ENCODE measurements at regions not wholly inside any gene's neighbourhood (a gene's known extent, or its start where the extent isn't known, plus 50 kb on each side); places are given as distances from the start of the nearest gene placed in this dataset.

- ChIA-PET CTCF (interaction anchor here (0.6 kb wide), 1 partner anchor 9 kb away, joined by 4 read pairs; no protein-coding TSS in a partner anchor), POLR2A (no interaction called here)
- H3K9me3 ChIP-seq (ENCODE audit: control insufficient read depth, insufficient read depth, low read depth, low read length): no peaks in the 10 kb centered on the region
- no peak for TF ChIP-seq BCL11B (tag by site-specific recombination; IDR thresholded peaks at IDR 0.05; ENCODE audit: low read depth)
- TF ChIP-seq HOXA7 (CRISPR knock-in tag; IDR thresholded peaks at IDR 0.05; ENCODE audit: borderline replicate concordance): no peak
- TF ChIP-seq ZNF404 (tag by site-specific recombination; IDR thresholded peaks at IDR 0.05): no peak
- TF ChIP-seq MEIS1 (CRISPR knock-in tag; IDR thresholded peaks at IDR 0.05; ENCODE audit: borderline replicate concordance): no peak
- TF ChIP-seq ZNF221 (tag by site-specific recombination; IDR thresholded peaks at IDR 0.05; ENCODE audit: borderline replicate concordance): no peak
- TF ChIP-seq ZNF670 (tag by site-specific recombination; IDR thresholded peaks at IDR 0.05; ENCODE audit: low read depth): no peak
- H3K4me3 ChIP-seq (ENCODE audit: low read depth, low read length): no peak overlapping the region
- H3K36me3 ChIP-seq (ENCODE audit: control insufficient read depth in 2 of 2, insufficient read depth in 1 of 2, low read length in 2 of 2): no peaks in the 10 kb centered on the region
- H3K4me1 ChIP-seq (ENCODE audit: control insufficient read depth, insufficient read depth, low read length): no peaks in the 10 kb centered on the region
- no peak overlapping the region for H3K27ac ChIP-seq (ENCODE audit: extremely low read depth, low read depth, low read length)
Observed at GRCh38 chr15:26179906-26180305, 316.8 kb upstream of the ATP10A start.

DNA sequence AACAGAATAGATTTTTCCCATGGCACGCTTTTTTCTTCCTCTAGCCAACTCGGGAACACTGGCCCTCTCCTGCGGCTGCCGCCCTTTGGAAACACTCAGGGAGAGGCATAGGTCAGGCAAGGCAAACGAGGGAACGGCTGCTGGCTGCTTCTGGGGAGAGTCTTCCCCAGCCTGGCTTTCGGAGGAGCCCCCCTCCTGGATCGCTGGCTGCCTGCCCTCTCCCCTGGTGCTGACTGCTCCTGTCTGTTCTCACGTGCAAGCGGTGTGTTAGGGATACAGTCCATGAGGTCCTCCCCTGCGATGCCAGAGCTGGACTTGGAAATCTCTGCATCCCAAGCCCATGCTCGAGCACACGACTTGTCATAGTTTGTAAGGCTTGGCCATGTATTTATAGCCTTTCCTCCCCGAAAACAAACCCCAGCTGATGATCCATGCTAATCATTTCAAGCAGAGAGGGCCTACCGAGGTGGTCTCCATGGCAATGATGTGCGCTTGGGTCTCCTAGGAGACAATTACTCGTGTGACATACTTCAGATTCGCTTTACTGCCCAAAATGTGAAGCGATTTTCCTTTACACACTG lies 315.6 kb upstream of the ATP10A start:
- Histone ChIP-seq H3K4me1 (ENCODE audit: control insufficient read depth, insufficient read depth, low read length) (no peaks in the 10 kb centered on the region), H3K27ac (ENCODE audit: extremely low read depth, low read depth, low read length) (no peak overlapping the region), H3K9me3 (ENCODE audit: control insufficient read depth, insufficient read depth, low read depth, low read length) (no peaks in the 10 kb centered on the region), H3K36me3 (ENCODE audit: control insufficient read depth in 2 of 2, insufficient read depth in 1 of 2, low read length in 2 of 2) (no peaks in the 10 kb centered on the region), H3K4me3 (ENCODE audit: low read depth, low read length) (no peak overlapping the region)
- ChIA-PET CTCF (interaction anchor here (0.5 kb wide), 1 partner anchor 59 kb away, joined by 3 read pairs; no protein-coding TSS in a partner anchor), POLR2A (no interaction called here)
- TF ChIP-seq ZNF610 (tag by site-specific recombination; IDR thresholded peaks at IDR 0.05; ENCODE audit: borderline replicate concordance) (no peak), ZNF202 (tag by site-specific recombination; IDR thresholded peaks at IDR 0.05; ENCODE audit: borderline replicate concordance) (no peak), ZNF654 (tag by site-specific recombination; IDR thresholded peaks at IDR 0.05; ENCODE audit: low read depth) (no peak), ZFP41 (tag by site-specific recombination; IDR thresholded peaks at IDR 0.05; ENCODE audit: borderline replicate concordance) (no peak), ZNF423 (tag by site-specific recombination; IDR thresholded peaks at IDR 0.05) (no peak), AEBP2 (tag by site-specific recombination; IDR thresholded peaks at IDR 0.05; ENCODE audit: borderline replicate concordance) (no peak), KLF16 (tag by site-specific recombination; IDR thresholded peaks at IDR 0.05) (no peak), ZNF274 (IDR thresholded peaks at IDR 0.05; ENCODE audit: low read length) (no peak), ZNF274 (tag by site-specific recombination; IDR thresholded peaks at IDR 0.05; ENCODE audit: borderline replicate concordance) (no peak), SETDB1 (IDR thresholded peaks at IDR 0.05; ENCODE audit: insufficient read length, low read length) (no peak), FEZF1 (tag by site-specific recombination; IDR thresholded peaks at IDR 0.05) (no peak), ZNF391 (tag by site-specific recombination; IDR thresholded peaks at IDR 0.05; ENCODE audit: borderline replicate concordance, low read depth) (no peak), ZNF558 (tag by site-specific recombination; IDR thresholded peaks at IDR 0.05) (no peak), GLI2 (tag by site-specific recombination; IDR thresholded peaks at IDR 0.05; ENCODE audit: borderline replicate concordance, low read depth) (no peak), ZBTB7A (tag by site-specific recombination; IDR thresholded peaks at IDR 0.05; ENCODE audit: low read depth) (no peak), ZNF76 (tag by site-specific recombination; IDR thresholded peaks at IDR 0.05; ENCODE audit: borderline replicate concordance, low read depth) (no peak), ZNF513 (tag by site-specific recombination; IDR thresholded peaks at IDR 0.05) (no peak), YY1 (tag by site-specific recombination; IDR thresholded peaks at IDR 0.05) (no peak), ZNF416 (tag by site-specific recombination; IDR thresholded peaks at IDR 0.05) (no peak), ZNF510 (tag by site-specific recombination; IDR thresholded peaks at IDR 0.05; ENCODE audit: insufficient replicate concordance) (no peak)
- TF ChIP-seq, protein P1, sequence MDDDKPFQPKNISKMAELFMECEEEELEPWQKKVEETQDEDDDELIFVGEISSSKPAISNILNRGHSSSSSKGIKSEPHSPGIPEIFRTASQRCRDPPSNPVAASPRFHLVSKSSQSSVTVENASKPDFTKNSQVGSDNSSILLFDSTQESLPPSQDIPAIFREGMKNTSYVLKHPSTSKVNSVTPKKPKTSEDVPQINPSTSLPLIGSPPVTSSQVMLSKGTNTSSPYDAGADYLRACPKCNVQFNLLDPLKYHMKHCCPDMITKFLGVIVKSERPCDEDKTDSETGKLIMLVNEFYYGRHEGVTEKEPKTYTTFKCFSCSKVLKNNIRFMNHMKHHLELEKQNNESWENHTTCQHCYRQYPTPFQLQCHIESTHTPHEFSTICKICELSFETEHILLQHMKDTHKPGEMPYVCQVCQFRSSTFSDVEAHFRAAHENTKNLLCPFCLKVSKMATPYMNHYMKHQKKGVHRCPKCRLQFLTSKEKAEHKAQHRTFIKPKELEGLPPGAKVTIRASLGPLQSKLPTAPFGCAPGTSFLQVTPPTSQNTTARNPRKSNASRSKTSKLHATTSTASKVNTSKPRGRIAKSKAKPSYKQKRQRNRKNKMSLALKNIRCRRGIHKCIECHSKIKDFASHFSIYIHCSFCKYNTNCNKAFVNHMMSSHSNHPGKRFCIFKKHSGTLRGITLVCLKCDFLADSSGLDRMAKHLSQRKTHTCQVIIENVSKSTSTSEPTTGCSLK (tag by site-specific recombination; IDR thresholded peaks at IDR 0.05): no peak

All from HEK293 (cell line).